GM13976 (cell line): ENCODE measurements at regions not wholly inside any gene's neighbourhood (a gene's known extent, or its start where the extent isn't known, plus 50 kb on each side); places are given as distances from the start of the nearest gene placed in this dataset.

Experiments
- DNase-seq: peaks from one replicate; pipeline ENCODE4 v3.0.0; 2012; ENCODE audit warnings: low spot score
- CTCF ChIP-seq: IDR thresholded peaks from 2 replicates; pipeline ENCODE4 v1.5.1; 2012; ENCODE audit warnings: borderline replicate concordance, mild to moderate bottlenecking; ENCODE audit not compliant: insufficient read depth; ENCODE audit errors: extremely low read depth, missing control alignments, control extremely low read depth
- in situ Hi-C: fragments of 300-500 bp; cut with MboI; formaldehyde crosslinking; loops from one replicate; pipeline ENCODE4 v1.12.0; 2022; ENCODE audit warnings: low sequenced_read_pairs, mixed read lengths, inconsistent platforms; ENCODE audit not compliant: unreplicated experiment

DNA sequence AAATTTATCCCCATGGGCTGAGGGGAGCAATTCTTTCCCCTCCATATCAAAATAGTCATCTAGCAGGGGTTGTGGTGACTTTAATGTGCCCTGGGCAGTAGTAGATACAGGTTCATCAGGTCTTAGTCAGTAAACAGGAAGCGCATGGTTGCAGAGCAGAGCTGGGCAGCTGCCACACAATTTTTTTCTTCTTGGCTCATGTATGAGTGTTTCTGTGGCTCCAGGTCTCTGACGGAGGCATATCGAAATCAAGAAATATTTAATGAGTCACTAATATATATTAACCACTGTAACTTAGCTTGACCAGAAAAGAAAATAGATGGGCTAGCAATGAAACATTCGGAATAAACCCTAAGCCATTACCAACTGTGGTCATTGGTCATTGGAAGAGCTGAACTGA lies 68.4 kb upstream of the UBL3 start:
- TF ChIP-seq CTCF: no peak
- in situ Hi-C loops: no loop called here

GRCh38 chr13:29917650-29918049 lies 67.2 kb upstream of the UBL3 start:
- TF ChIP-seq CTCF: no peak
- no peak for DNase-seq
- in situ Hi-C loops: no loop called here

More for the DNA sequence above, 68.4 kb upstream of the UBL3 start:
- DNase-seq: no peak

DNA sequence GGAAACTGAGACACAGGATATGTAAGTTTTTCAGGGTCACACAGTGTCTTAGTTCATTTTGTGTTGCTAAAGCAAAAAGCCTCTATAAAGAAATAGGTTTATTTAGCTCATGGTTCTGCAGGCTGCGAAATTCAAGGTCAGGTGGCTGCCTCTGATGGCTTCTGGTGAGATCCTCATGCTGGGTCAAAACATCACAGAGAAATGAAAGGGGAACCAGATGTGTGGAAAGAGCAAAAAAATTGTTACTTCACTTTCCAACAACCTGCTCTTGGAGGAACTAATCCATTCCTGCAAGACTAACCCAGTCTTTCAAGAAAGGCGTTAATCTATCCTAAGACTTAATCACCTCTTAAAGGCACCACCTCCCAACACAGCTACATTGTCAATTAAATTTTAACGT lies 64.2 kb upstream of the UBL3 start:
- TF ChIP-seq CTCF: no peak
- in situ Hi-C loops: no loop called here
- DNase-seq: no peak

- DNase-seq: no peak
- in situ Hi-C loops: no loop called here
- no peak for TF ChIP-seq CTCF
Observed at GRCh38 chr13:29911781-29912418, 61.5 kb upstream of the UBL3 start.

DNA sequence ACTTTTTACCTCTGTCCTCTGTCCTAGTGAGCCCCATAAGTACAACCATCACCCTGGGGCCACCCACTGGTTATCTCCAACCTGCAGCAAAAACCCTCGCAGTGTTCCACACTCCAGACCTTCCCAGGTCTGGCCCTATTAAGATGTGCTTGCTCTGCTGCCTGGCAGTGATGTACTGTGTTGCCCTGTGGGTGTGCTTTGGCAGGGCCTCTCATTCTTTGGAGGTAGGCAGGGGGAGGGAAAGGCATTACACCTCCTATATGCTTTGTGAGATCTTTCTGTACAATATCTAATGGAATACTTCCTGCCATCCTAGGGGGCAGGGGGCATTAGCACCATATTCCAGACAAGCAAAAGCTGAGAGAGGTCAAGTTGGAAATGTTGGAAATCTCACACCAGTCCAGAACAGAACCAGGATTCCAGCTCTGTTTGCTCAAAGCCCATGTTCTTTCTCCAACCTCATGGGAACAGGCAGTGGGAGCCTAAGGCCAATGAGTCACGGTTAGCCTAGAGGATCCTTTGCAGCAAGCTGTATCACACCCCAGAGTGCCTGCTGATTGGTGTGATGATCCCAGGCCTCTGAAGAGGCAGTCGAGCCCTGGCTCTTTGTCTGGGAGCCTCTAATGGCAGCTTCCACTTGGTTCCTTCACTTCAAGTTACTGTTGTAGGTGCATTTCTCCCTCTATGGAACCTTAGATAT lies 59.7 kb upstream of the UBL3 start:
- DNase-seq: no peak
- in situ Hi-C loops: no loop called here
- no peak for TF ChIP-seq CTCF

DNA sequence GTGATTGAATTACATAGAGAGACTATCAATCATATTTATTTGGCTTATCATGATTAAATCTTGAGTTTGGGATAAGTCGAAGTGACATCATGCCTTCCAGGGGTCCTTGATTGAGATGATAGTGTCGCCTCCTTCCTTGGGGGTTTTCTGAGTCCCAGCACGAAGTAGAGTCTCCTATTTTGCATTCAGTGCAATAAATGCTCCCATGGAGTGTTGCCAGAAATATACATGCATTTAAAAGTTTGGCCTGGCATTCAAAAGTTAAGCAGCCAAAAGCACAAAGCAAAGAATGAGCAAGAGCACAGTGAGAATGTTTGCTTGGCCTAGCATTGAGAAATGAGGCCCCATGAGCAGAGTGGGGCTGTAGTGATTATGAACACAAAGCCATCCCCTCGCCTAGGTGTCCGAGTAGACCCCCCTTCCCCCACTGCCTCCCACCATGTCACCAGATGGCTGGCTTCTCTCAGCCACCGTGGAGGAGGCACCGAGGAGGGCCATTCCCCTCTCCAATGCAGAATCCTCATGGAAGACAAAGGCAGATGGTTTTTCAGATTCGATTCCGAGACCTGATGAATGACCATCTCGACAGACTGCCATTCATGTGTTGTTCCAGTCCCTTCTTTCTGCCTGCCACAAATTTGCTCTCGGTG lies 58.8 kb upstream of the UBL3 start:
- TF ChIP-seq CTCF: no peak
- in situ Hi-C loops: no loop called here
- DNase-seq: no peak
